HL-60/S4 treated with phorbol 12-myristate 13-acetate at 8.2 ng/mL for 4 days and 3 days (cell line): ENCODE measurements at regions not wholly inside any gene's neighbourhood (a gene's known extent, or its start where the extent isn't known, plus 50 kb on each side); places are given as distances from the start of the nearest gene placed in this dataset.
"Not testable (repeated sequence)": the region's sequence is repeated elsewhere in the genome, so short reads cannot be mapped to it uniquely, and the experiment has no call there.

Experiments
- in situ Hi-C: fragments of 300-500 bp; cut with MboI; formaldehyde crosslinking; loops from 2 replicates; pipeline ENCODE4 v1.15.0; 2022; ENCODE audit warnings: low sequenced_read_pairs

DNA sequence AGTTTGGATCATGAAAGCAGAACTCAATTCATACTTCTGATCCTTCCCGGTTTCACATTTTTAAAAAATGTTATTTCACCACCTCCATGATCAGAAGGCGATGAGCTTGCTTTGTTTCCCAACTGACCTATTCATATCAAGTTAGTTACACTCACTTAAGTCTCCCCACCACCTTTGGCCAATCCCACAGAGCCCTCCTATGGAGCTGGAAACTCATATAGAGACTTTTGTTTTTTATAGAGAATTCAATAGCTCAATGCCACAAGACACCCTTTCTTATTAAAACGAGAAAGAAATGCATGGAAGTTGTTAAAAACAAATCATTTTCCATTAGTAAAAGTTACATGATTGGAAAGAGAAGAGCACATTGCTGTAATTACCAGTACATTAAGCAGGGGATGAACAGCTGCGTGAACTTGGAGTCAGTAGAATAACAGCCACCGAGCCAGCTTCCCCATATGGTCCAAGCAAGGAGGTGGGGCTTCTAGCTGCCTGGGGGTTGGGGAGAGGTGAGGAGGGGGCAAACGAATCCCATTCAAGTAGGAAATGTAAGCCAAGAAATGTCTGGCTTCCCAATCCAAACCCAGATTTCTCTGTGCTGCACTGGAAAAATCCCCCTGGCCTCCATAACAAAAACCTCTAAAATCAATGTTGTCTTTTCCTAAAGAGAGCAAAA is 614.5 kb downstream of the IRS1 start:
- in situ Hi-C loops, result no loop called here

DNA sequence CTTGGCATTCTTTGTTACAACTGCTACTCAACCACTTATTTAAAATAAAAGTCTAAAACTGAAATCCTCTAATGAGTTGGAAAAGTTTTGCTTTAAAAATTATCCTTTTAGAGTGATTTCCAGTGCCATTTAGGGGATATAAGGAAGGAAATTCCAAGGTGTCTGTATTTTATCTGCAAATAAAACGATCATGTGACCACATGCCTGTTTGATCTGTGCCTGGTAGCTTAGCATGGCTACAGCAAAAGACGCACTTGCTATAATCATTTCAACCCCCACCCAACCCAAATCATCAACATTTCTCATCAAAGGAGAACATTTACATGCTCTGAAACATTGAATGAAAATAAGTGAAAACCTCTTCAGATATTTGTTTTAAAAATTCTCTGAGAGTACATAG is 615.1 kb downstream of the IRS1 start:
- in situ Hi-C loops, result no loop called here

DNA sequence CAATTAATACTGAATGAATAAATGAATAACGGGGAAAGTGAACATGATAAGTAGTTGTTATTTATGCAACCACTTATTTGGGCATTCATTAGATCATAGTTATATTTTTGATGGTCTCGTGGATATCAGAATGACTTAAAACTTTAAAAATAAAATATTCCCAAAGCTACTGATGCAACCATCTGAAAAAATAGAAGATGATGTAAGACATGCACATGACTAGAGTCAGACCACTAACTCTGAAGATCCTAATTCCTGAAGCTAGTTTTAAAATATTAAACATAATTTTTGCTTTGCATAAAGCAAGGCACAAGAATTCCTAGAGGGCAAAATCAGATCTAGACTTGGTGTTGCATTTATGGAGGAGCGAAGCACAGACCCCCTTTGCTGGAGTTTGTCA is 616.1 kb downstream of the IRS1 start:
- in situ Hi-C loops, result no loop called here

DNA sequence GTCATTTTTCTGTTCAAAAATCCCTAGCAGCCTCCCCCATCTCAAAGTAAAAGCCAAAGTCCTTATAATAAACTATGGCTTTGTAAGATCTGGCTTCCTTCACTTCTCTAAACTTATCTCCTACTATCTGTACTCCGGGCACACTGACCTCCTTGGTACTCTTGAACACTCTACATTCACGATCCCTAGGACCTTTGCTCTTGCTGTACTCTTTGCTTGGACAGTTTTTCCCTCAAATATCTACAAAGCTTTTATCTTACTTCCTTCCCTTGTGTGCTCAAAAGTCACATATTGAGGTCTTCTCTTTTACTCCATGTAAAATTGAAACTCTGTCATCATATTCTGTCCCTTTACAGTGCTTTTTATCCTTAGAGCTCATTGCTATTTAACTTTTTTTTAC is 616.6 kb downstream of the IRS1 start:
- in situ Hi-C loops, result no loop called here

DNA sequence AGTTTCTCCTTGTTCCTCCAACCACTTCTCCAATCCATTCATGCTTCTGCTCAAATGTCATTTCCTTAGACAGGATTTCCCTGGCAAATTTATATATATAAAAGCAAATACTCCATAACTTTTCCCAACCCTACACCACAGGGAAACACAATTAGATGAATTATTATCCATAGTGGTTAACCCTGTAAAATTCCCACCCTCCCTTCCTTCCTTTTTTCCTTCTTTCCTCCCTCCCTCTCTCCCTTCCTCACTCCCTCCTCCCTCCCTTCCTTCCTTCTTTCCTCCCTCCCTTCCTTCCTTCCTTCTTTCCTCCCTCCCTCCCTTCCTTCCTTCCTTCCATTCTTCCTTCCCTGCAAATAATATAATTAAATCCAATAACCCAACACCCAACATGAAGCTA is 617.7 kb downstream of the IRS1 start:
- in situ Hi-C loops, result no loop called here

DNA sequence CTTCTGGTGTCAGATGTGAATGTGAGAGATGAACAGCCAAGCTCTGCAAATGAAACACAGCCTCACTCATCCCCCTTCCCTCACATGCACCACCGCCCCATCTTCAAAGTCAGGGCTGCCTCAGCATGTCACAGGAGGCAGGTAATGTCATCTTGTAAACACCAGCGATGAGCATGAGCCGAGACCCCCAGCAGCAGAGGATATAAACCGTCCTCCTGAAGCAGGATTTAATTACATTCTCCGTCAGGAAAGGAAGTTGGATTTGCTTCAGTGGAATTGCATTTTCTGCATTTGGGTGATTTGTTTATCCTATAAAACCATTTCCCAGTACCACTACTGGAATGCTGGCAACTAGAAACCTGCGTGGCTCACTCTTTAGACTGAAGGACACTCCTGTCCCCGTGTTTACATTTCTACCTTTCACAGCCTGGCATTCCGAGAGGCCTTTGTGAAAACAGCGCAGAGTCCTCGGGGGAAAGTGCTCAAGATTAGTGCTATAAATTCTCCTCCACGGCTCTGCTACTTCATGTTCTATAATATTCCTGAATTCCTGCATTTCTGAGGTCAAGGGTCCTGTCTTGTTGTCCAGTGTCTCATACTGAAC is 619.2 kb downstream of the IRS1 start:
- in situ Hi-C loops, result no loop called here

DNA sequence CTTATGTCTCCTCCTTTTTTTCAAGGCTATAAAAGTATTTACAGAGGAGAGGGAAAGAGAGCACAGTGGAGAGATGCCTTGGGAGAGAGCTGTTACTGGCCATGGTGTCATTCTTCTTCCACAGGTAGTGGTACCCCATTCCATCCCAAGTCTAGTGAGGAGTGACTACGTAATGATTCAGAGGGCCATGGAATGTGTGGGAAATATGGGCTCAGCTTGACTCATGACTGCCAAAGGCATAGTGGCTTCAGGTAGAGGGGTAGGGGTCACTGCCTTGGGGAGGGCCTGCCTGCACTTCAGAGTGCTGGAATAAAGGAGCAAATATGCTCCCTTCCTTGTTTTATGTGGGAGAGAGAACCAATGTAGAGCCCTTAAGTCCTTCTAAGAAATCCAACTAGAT is 620.6 kb downstream of the IRS1 start:
- in situ Hi-C loops, result no loop called here

DNA sequence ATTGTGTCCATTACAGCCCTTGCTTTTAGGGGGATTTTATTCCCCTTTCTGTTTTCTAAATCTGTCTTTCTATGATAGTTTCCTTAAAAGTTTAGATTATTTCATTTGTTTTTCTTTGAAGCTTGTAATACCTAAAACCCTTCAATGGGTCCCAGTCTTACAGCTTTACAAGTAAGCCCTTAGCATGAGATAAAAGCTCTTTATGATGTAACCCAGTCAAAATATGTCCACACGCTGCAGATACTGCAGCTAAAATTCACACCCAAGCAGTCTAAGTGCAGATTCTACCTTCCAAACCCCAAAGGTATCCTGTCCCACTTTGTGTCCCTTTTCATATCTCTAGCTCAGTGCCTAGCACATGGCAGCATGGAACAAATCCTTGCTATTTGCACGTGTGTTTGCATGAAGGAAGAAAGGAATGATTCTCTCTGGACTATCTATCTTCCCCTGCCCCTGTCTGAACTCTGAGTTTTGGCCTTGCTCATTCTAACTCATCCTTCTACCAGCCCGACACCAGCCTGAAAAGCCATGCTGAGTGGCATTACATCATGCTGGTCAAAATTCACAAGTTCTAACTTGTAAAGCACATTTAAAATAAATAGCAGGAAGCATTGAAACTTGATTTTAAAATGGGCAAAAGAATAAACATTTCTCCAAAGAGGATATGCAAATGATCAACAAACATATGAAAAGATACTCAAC is 623.2 kb downstream of the IRS1 start:
- in situ Hi-C loops, result no loop called here

DNA sequence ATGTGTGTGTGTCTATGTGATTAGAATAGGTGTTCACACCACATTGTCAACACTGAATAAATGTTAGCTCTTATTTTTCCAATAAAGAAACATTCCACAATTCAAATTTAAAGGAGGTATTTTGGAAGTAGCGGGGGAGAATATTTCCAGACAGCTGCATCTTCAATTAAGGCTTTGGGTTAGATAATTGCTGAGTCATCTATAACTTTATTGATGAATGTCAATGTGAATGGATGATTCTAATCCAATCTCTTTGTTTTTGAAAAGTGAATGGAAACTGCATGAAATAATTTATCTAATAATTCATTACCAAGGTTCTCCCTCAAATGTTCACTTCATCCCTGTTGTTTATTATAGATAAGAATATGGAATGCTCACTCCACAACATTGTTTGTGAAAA is 625.2 kb downstream of the IRS1 start:
- in situ Hi-C loops, result no loop called here

DNA sequence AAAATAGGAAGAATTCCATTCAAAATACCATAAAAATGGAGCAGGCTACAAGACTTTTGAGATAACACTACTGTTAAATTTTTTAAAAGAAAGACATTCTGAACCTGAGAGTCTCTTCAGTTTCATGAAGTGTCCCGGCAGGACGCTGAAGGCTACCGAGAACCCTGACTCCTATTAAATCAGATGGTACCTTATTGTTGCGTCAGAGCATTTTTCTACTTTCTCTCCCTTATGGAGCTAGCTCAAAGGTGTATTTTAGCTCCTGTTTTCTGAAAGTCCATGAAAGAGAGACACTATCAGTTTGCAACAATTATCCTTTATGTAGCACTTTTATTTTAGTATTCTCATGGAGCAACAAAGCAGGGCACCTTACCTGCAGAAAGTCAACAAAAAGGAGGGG is 626.7 kb downstream of the IRS1 start:
- in situ Hi-C loops, result no loop called here

DNA sequence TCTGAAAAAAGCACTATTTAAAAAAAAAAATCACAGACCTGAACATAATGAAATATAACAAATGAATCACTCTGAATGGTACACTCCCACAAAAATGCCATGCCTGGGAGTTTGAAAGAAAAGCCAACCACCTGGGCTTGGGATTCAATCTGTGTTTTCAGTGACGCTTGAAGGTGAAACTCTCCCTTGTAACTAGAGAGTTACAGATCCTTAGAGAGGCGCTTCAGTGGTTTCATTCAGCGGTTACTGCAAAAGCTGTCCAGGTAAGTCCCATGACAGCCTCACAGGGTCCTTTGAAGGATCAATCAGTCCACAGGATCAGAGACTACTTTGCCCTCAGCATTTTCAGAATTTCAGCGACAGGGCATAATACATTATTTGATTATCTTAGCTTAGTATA is 627.3 kb downstream of the IRS1 start:
- in situ Hi-C loops, result no loop called here

DNA sequence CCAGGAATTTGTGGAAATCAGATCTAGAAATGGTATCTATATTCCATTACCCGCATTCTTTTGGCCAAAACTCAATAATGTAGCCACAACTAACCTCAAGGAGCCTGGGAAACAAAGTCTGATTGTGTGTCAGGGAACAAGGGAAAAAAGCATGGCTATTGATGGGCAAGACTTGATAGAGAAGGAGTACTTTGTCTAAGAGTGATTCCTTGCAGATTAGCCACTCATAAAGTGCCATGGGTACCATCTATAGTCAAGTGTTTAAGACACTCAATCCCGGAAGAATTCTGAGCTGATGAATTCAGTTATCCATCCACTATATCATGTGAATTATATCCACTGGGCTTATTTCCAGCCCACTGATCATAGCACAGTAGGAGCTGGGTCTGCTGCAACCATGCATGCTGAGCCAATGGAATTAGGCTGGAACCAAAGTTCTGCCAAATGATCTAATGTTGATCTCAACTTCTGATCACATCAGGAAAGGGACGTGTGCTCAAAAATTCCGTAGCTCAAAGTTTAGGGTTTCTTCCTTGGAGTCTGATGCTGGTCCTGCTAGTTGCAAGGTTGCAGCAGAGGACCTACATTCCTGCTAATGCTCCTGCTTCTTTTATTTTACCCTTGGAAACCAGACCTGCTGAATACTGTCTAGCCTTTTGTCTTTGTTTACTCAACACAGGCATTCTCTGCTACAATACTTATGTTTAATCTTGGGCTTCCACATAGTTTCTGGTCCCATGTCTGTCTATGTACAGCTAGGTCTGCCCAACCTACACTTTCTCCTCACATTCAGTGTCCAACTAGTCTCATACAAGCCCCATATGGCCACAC is 629.7 kb downstream of the IRS1 start:
- in situ Hi-C loops, result no loop called here

DNA sequence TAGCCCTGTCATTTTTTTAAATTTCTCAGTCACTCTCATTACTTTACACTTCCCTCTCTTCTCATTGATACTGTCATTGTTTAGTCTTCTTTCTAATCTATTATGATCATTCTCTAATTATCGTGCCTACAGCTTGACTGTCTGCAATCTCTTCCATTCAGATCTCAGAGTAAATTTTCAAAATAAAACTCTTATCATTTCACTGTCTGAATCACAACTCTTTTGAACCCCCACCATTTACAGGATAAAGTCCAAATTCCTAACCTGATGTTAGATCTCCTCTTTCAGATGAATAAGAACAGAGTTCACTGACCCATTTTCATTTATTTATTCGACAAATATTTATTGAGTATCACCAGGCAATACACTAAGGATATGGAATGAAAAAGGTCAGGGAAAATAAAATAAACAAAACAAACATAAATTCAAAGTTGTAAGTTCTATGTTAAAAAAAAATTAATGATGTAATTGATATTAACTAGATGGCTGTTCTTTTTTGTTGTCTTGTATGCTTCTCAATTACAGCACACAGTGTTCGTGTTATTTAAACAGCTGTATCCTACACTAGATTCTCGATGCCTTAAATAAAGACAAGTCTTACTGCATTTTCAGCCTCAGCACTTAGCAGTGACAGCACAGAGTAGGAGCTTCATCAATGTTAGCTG is 631.0 kb downstream of the IRS1 start:
- in situ Hi-C loops, result no loop called here

DNA sequence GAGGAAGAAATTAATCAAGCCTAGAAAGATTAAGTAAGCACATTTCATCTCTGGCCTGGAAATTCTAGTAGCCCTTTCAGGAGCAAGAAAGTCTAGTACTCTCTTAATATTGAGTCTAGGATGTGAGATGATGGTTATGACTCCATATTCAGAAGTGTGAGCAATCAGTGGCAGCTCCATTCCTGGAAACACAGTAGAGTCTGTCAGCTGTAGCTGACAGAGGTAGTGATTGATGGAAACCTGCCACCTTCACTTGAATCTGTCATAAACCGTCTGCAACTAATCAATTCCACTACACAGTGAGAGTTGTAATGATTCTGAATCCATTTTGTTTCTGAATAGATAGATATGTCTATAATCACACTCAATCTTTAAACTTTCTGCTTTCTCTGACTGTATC is 635.1 kb downstream of the IRS1 start:
- in situ Hi-C loops, result no loop called here

DNA sequence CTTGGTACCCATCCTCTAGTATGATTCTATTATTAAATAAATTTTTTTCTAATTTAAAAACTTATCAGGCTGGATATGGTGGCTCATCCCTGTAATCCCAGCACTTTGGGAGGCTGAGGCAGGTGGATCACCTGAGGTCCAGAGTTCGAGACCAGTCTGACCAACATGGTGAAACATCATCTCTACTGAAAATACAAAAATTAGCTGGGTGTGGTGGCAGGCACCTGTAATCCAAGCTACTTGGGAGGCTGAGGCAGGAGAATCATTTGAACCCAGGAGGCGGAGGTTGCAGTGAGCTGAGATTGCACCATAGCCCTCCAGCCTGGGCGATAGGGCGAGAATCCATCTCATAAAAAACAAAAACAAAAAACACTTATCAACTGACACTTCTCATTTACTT is 639.0 kb downstream of the IRS1 start:
- in situ Hi-C loops, result not testable (repeated sequence)

DNA sequence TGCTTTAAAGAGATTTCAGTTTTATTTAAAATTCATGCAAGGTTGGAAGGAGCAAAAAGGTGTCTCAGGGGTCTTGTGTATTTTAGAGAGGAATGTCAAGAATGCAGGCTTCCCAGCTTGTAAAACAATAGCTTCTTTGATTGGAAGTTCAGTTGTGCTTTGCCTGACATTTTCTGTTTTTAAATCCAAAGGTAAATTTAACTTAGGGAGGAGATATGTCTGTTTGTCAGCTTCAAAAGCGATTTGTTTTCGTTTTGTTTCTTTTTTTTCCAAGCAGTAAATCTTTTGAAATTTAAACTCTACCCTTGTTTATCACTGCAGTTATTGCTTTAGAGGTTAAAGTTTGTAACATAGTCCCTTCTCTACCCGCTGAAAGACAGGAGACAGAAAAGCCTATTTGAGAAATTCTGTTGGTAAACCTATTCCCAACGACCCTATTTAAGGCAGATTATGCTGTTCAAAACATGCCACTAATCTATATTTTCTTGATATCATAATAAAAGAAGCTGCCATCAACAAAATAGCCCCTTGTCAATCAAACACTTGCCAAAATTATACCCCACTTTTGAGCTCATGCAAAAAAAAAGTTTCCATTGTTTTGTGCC is 639.6 kb downstream of the IRS1 start:
- in situ Hi-C loops, result no loop called here

DNA sequence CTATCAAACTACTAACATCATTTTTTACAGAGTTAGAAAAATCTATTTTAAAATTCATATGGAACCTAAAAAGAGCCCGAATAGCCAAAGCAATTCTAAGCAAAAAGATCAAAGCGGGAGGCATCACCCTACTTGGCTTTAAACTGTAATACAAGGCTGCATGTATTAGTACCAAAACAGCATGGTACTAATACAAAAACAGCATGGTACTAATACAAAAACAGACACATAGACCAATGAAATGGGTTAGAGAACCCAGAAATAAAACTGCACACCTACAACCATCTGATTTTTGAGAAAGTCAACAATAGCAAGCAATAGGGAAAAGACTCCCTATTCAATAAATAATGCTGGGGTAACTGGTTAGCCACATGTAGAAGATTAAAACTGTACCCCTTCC is 640.7 kb downstream of the IRS1 start:
- in situ Hi-C loops, result no loop called here

DNA sequence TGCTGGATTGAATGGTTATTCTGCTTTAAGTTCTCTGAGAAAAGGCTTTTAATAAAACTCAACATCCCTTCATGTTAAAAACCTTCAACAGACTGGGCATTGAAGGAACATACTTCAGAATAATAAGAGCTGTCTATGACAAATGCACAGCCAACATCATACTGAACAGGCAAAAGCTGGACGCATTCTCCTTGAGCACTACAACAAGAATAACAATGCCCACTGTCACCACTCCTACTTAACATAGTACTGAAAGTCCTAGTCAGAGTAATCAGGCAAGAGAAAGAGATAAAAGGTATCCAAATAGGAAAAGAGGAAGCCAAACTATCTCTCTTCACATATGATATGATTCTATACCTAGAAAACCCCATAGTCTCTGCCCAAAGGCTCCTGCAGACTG is 641.4 kb downstream of the IRS1 start:
- in situ Hi-C loops, result no loop called here

DNA sequence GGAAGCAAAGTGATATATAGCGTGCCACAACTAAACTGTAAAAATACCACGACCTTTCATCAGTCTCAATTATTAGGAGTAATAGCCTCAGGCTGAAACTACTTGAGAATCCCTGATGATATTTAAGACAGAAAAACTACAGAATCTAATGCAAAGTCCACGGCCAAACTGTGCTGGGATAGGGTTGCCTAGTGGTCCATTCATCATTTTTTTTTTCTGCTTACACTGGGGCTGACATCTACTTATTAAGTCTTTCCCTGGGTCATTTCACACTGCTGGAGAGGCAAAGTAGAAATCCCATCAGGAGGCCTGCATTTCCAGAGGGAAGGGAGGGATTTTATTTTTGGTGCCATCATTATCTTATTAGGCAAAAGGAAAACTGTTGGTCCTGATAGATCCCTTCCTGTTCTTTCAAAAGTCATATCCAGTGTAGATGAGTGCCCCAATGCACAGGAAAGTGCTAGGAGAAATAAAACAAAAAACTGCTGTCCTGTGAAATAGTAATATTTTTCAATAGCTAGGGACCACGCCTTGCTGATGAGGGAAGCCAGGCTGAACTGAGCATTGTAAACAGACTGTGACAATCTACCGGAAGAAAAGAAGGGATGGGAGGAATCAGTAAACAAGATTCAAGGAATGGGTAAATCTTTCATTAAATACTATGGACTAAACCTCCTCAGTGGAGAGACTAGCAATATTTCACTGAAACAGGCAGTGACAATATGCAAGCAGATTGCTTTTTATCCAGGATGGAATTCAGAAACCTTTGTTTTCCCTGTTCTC is 644.3 kb downstream of the IRS1 start:
- in situ Hi-C loops, result no loop called here

DNA sequence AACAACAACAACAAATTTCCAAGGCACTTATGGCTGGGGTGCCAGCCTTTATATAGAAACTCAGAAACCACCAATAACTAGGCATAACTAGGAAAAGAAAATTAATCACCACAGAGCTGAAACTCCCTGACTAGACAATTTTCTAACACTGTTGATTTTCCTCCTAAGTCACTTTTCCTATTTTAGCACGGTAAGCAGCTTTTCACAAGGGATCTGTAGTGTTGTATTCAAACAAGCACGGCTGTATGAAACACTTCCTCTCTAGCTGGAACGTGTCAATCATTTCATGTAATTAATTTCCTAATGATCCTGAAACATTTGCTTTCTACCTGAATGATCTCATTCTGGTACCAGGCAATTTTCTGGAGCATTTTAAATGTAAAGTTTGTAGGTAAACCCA is 645.0 kb downstream of the IRS1 start:
- in situ Hi-C loops, result no loop called here
